GM12891 (cell line): ENCODE measurements at regions not wholly inside any gene's neighbourhood (a gene's known extent, or its start where the extent isn't known, plus 50 kb on each side); places are given as distances from the start of the nearest gene placed in this dataset.

Source experiments
- POLR2A ChIP-seq: IDR thresholded peaks from 2 replicates; pipeline ENCODE4 v1.6.1; 2011; ENCODE audit warnings: low read depth, low read length, control low read depth
- POLR2AphosphoS5 ChIP-seq: IDR thresholded peaks from 2 replicates; pipeline ENCODE4 v1.6.1; 2011; ENCODE audit warnings: low read depth, low read length, control low read depth

GRCh38 chr3:30170681-30171438 is 435.5 kb upstream of the TGFBR2 start:
- TF ChIP-seq POLR2AphosphoS5 = no peak
- TF ChIP-seq POLR2A = no peak
